ENCODE measurements at regions not wholly inside any gene's neighbourhood (a gene's known extent, or its start where the extent isn't known, plus 50 kb on each side); places are given as distances from the start of the nearest gene placed in this dataset.

- Histone ChIP-seq H3K4me3 (no peak overlapping the region), H3K27me3 (no peaks in the 10 kb centered on the region), H3K4me1 (no peaks in the 10 kb centered on the region), H3K9me3 (no peaks in the 10 kb centered on the region), H3K27ac (no peak overlapping the region), H3K36me3 (no peaks in the 10 kb centered on the region)
- DNase-seq, result no peak
- TF ChIP-seq CTCF (IDR thresholded peaks at IDR 0.05), result no peak
- TF ChIP-seq POLR2A (IDR thresholded peaks at IDR 0.05), result no peak
- intact Hi-C loops (cut with DNase I), result no loop called here
- ATAC-seq, result no peak
- WGBS (ENCODE audit: insufficient coverage, low coverage, low lambda C conversion rate, missing lambda C conversion rate), result 13% methylated on average over 2 of the region's 2 CpGs
Measured at GRCh38 chr12:127450826-127451225, 816.1 kb upstream of the TMEM132C start.

GRCh38 chr12:127455347-127456265 lies 811.4 kb upstream of the TMEM132C start:
- no peak for DNase-seq
- WGBS (ENCODE audit: insufficient coverage, low coverage, low lambda C conversion rate, missing lambda C conversion rate), result 9% methylated on average over 17 of the region's 85 CpGs
- no peak overlapping the region for H3K4me3 ChIP-seq
- H3K27ac ChIP-seq, result no peak overlapping the region
- TF ChIP-seq CTCF (IDR thresholded peaks at IDR 0.05), result no peak
- TF ChIP-seq POLR2A (IDR thresholded peaks at IDR 0.05), result no peak
- H3K27me3 ChIP-seq, result no peaks in the 10 kb centered on the region
- peak in 1 of 4 donors; percentile 35 for ATAC-seq
- H3K9me3 ChIP-seq, result no peaks in the 10 kb centered on the region
- intact Hi-C loops (cut with DNase I), result no loop called here
- no peaks in the 10 kb centered on the region for H3K4me1 ChIP-seq
- H3K36me3 ChIP-seq, result no peaks in the 10 kb centered on the region

GRCh38 chr12:127457726-127458125 lies 809.2 kb upstream of the TMEM132C start:
- H3K36me3 ChIP-seq, result no peaks in the 10 kb centered on the region
- intact Hi-C loops (cut with DNase I), result no loop called here
- TF ChIP-seq POLR2A (IDR thresholded peaks at IDR 0.05) (no peak), CTCF (IDR thresholded peaks at IDR 0.05) (no peak)
- H3K4me3 ChIP-seq, result no peak overlapping the region
- 50% methylated on average over 5 of the region's 5 CpGs for WGBS (ENCODE audit: insufficient coverage, low coverage, low lambda C conversion rate, missing lambda C conversion rate)
- no peak overlapping the region for H3K27ac ChIP-seq
- no peaks in the 10 kb centered on the region for H3K4me1 ChIP-seq
- DNase-seq (no peak), ATAC-seq (no peak)
- no peaks in the 10 kb centered on the region for H3K9me3 ChIP-seq
- no peaks in the 10 kb centered on the region for H3K27me3 ChIP-seq

GRCh38 chr12:127459166-127459565 lies 807.8 kb upstream of the TMEM132C start:
- Histone ChIP-seq H3K4me1 (no peaks in the 10 kb centered on the region), H3K27me3 (no peaks in the 10 kb centered on the region), H3K36me3 (no peaks in the 10 kb centered on the region), H3K9me3 (no peaks in the 10 kb centered on the region), H3K27ac (no peak overlapping the region), H3K4me3 (no peak overlapping the region)
- ATAC-seq (no peak), DNase-seq (no peak)
- WGBS (ENCODE audit: insufficient coverage, low coverage, low lambda C conversion rate, missing lambda C conversion rate), result 50% methylated on average over 2 of the region's 2 CpGs
- no peak for TF ChIP-seq POLR2A (IDR thresholded peaks at IDR 0.05)
- no peak for TF ChIP-seq CTCF (IDR thresholded peaks at IDR 0.05)
- intact Hi-C loops (cut with DNase I), result no loop called here
